NT2/D1 (cell line): ENCODE measurements at regions not wholly inside any gene's neighbourhood (a gene's known extent, or its start where the extent isn't known, plus 50 kb on each side); places are given as distances from the start of the nearest gene placed in this dataset.

ENCODE experiments used
- DNase-seq: peaks from one replicate; pipeline ENCODE4 v3.0.0-alpha.2; 2011; ENCODE audit warnings: low read depth, low spot score
- H3K27me3 ChIP-seq: 2 replicates; pipeline ENCODE4 v1.6.0; 2011; ENCODE audit warnings: mild to moderate bottlenecking; ENCODE audit not compliant: insufficient read length, insufficient read depth
- H3K36me3 ChIP-seq: 2 replicates; pipeline ENCODE4 v1.6.1; 2011; ENCODE audit warnings: mild to moderate bottlenecking, low read length, mixed read lengths; ENCODE audit not compliant: insufficient read depth, insufficient read length
- H3K4me1 ChIP-seq: 2 replicates; pipeline ENCODE4 v1.5.1; 2011; ENCODE audit not compliant: insufficient read depth, insufficient read length
- H3K4me3 ChIP-seq: 2 replicates; pipeline ENCODE4 v1.5.1; 2011; ENCODE audit warnings: low read depth; ENCODE audit not compliant: insufficient read length
- H3K9ac ChIP-seq: 2 replicates; pipeline ENCODE4 v1.6.0; 2011; ENCODE audit warnings: low read depth; ENCODE audit not compliant: insufficient read length
- H3K9me3 ChIP-seq: 2 replicates; pipeline ENCODE4 v1.5.1; 2011; ENCODE audit warnings: mild to moderate bottlenecking, low read length; ENCODE audit not compliant: insufficient read depth
- SUZ12 ChIP-seq: IDR thresholded peaks from 2 replicates; pipeline ENCODE4 v1.6.1; 2011; ENCODE audit not compliant: insufficient read length, insufficient read depth; ENCODE audit errors: extremely low read depth
- YY1 ChIP-seq: IDR thresholded peaks from 2 replicates; pipeline ENCODE4 v1.6.1; 2011; ENCODE audit not compliant: insufficient read length, insufficient read depth
- ZNF274 ChIP-seq: IDR thresholded peaks from 2 replicates; pipeline ENCODE4 v1.6.1; 2011; ENCODE audit warnings: mild to moderate bottlenecking, low read depth, low read length

DNA sequence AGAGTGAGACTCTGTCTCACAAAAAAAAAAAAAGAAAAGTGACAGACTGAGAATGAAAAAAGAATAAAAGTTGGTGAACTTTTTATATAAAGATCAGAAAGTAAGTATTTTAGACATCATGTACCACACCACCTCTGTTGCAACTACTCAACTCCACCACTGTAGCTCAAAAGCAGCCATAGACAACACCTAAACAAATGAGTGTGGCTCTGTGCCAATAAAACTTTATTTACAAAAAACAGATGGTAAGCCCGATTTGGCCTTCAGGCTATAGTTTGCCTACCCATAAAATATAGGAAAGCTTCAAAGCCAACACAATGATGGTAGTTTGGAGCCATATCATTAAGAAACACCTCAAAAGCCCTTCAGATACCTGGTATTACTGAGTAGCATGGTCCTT, 154.5 kb upstream of the FOXN3 start:
- H3K36me3 ChIP-seq, result no peaks in the 10 kb centered on the region
- peaks cover 3% of the 10 kb centered on the region for H3K4me1 ChIP-seq
- no peak overlapping the region for H3K4me3 ChIP-seq
- no peak for TF ChIP-seq YY1
- no peak for TF ChIP-seq ZNF274
- TF ChIP-seq SUZ12, result no peak
- H3K9ac ChIP-seq, result no peak overlapping the region
- H3K9me3 ChIP-seq, result no peaks in the 10 kb centered on the region
- H3K27me3 ChIP-seq, result no peaks in the 10 kb centered on the region
- DNase-seq, result no peak

DNA sequence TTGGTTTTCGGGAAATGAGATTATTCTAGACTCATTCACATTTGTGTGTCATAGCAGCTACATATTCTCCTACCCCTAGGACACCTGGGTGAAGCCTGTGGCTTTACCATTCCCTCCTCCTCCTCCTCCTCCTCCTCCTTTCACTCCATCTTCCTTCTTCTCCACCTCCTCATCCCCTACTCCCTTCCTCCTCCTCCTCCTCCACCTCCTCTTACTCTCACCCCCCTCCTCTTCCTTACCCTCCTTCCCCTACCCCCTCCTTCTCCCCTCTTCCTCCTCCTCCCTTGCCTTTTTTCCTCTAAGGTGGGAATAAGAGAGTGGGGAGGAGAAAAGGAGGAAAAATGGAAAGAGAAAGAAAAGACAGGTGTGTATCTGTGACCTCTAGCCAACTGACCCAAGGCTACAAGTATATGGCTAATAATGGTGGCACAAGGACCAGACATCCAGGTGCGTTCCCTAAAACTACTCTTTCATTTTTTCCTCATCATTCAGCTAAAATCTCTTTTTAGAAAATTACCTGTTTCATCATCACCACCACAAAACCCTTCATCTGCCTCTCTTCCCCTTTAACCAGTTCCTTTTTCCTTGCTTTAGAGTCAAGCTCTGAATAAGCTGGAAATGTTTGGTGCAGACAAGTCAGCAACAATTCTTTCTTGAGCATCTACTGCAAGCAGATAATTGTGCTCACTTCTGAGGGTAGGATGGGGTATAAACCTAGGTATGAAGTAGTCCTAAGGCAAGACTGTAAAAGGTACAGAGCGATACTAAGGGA, 149.8 kb upstream of the FOXN3 start:
- H3K9ac ChIP-seq, result no peak overlapping the region
- H3K4me3 ChIP-seq, result no peak overlapping the region
- no peaks in the 10 kb centered on the region for H3K36me3 ChIP-seq
- no peak for TF ChIP-seq SUZ12
- H3K4me1 ChIP-seq, result no peaks in the 10 kb centered on the region
- DNase-seq, result no peak
- H3K27me3 ChIP-seq, result no peaks in the 10 kb centered on the region
- no peaks in the 10 kb centered on the region for H3K9me3 ChIP-seq

DNA sequence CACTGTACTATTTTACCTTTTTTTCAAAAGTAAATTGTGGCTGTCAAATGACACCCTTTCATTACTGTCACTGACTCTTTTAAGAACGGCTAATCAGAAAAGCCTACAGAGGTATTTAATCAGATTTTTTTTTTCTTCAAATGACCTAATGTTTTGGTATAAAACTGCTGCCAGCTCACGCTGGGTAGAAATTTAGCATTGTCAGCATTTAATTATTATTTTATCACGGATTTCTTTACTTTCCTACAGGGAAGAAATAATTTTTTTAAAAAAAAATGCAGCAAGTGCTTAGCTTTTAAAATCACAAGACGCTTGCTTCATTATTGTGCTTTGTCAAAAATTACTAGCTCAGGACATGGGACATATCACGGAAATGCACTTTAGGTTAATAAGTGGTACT, 149.1 kb upstream of the FOXN3 start:
- no peak overlapping the region for H3K9ac ChIP-seq
- no peaks in the 10 kb centered on the region for H3K27me3 ChIP-seq
- no peak for TF ChIP-seq SUZ12
- TF ChIP-seq ZNF274, result no peak
- no peak for TF ChIP-seq YY1
- no peaks in the 10 kb centered on the region for H3K4me1 ChIP-seq
- no peaks in the 10 kb centered on the region for H3K36me3 ChIP-seq
- no peaks in the 10 kb centered on the region for H3K9me3 ChIP-seq
- no peak overlapping the region for H3K4me3 ChIP-seq
- DNase-seq, result no peak

- H3K27me3 ChIP-seq, result no peaks in the 10 kb centered on the region
- DNase-seq, result no peak
- no peak overlapping the region for H3K4me3 ChIP-seq
- no peaks in the 10 kb centered on the region for H3K36me3 ChIP-seq
- no peak for TF ChIP-seq SUZ12
- no peak for TF ChIP-seq YY1
- no peak for TF ChIP-seq ZNF274
- H3K9ac ChIP-seq, result no peak overlapping the region
- H3K4me1 ChIP-seq, result no peaks in the 10 kb centered on the region
- no peaks in the 10 kb centered on the region for H3K9me3 ChIP-seq
Observed at GRCh38 chr14:89565607-89566006, 148.6 kb upstream of the FOXN3 start.

- no peaks in the 10 kb centered on the region for H3K9me3 ChIP-seq
- H3K36me3 ChIP-seq, result no peaks in the 10 kb centered on the region
- no peak overlapping the region for H3K4me3 ChIP-seq
- no peak for TF ChIP-seq SUZ12
- no peak overlapping the region for H3K9ac ChIP-seq
- no peaks in the 10 kb centered on the region for H3K4me1 ChIP-seq
- no peak for DNase-seq
- H3K27me3 ChIP-seq, result no peaks in the 10 kb centered on the region
Observed at GRCh38 chr14:89564989-89565388, 148.0 kb upstream of the FOXN3 start.

- Histone ChIP-seq H3K9ac (no peak overlapping the region), H3K4me1 (no peaks in the 10 kb centered on the region), H3K9me3 (no peaks in the 10 kb centered on the region), H3K36me3 (no peaks in the 10 kb centered on the region), H3K27me3 (no peaks in the 10 kb centered on the region), H3K4me3 (no peak overlapping the region)
- DNase-seq, result no peak
- TF ChIP-seq SUZ12 (no peak), YY1 (no peak), ZNF274 (no peak)
Observed at GRCh38 chr14:89564286-89564957, 147.4 kb upstream of the FOXN3 start.

DNA sequence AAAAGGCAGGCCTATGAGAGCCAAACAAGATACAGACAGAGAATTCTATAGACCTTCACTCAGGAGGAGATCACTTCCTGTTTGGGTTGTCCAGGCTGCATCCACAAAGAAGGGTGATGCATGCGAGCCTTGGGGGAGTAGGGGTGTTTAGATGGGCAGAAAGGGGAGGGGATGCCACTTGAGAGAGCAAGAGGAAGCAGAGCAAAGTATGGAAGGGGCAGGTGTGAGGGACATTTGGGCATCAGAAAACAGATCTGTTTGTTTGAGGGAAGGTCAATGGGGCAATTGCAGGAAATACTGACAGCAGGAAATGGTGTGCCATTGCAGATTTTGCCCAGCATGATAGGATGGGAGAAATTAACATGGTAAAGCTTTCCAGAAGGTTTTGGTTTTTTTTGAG, 146.4 kb upstream of the FOXN3 start:
- no peak for DNase-seq
- Histone ChIP-seq H3K27me3 (no peaks in the 10 kb centered on the region), H3K4me3 (no peak overlapping the region), H3K4me1 (no peaks in the 10 kb centered on the region), H3K9me3 (no peaks in the 10 kb centered on the region), H3K36me3 (no peaks in the 10 kb centered on the region), H3K9ac (no peak overlapping the region)
- no peak for TF ChIP-seq YY1
